K562 (cell line): ENCODE measurements at regions not wholly inside any gene's neighbourhood (a gene's known extent, or its start where the extent isn't known, plus 50 kb on each side); places are given as distances from the start of the nearest gene placed in this dataset.

Experiments used
- CTCF ChIP-seq, 3 experiments: IDR thresholded peaks in 2 of 3; conservative IDR thresholded peaks in 1 of 3; 2 replicates each; pipeline ENCODE4 v1.5.1; 2011 to 2012; ENCODE audit warnings: low read length in 3 of 3, mild to moderate bottlenecking in 3 of 3, control low read depth in 2 of 3, improper control_type of control experiment in 1 of 3, inconsistent platforms in 1 of 3, low read depth in 1 of 3, mixed read lengths in 1 of 3, moderate library complexity in 1 of 3; ENCODE audit not compliant: insufficient read depth in 2 of 3
- JUND ChIP-seq, 2 experiments: IDR thresholded peaks; 2 replicates in 1 of 2; 3 replicates in 1 of 2; pipeline ENCODE4 v1.6.1; 2011; ENCODE audit warnings: borderline replicate concordance in 2 of 2, low read depth in 2 of 2, low read length in 2 of 2, improper control_type of control experiment in 1 of 2, missing biosample characterization in 1 of 2, missing genetic modification characterization in 1 of 2, missing genetic modification reagents in 1 of 2
- MLLT1 ChIP-seq, 2 experiments: fragments of 450-650 bp; IDR thresholded peaks; 2 replicates each; pipeline ENCODE4 v1.6.1; 2016
- POLR2A ChIP-seq: fragments of 450-650 bp; conservative IDR thresholded peaks from 2 replicates; pipeline ENCODE4 v1.6.1; 2016
- SP1 ChIP-seq: sonication (generic); formaldehyde crosslinking; IDR thresholded peaks from 2 replicates; pipeline ENCODE4 v1.8.1; 2022; ENCODE audit warnings: mild to moderate bottlenecking, missing genetic modification reagents
- ZNF146 ChIP-seq: IDR thresholded peaks from one replicate; pipeline ENCODE4 v1.6.1; 2018; ENCODE audit warnings: missing compliant biosample characterization; ENCODE audit not compliant: unreplicated experiment

- no peak for TF ChIP-seq POLR2A
- no peak for TF ChIP-seq CTCF (IDR thresholded peaks at IDR 0.05 in 2 of 3, conservative IDR thresholded peaks at IDR 0.05 in 1 of 3; ENCODE audit: insufficient read depth in 2 of 3, low read depth in 1 of 3, low read length in 3 of 3)
- no peak for TF ChIP-seq JUND (IDR thresholded peaks at IDR 0.05; ENCODE audit: borderline replicate concordance, low read depth, low read length)
- TF ChIP-seq JUND (tag; IDR thresholded peaks at IDR 0.05; ENCODE audit: borderline replicate concordance, low read depth, low read length) = no peak
- TF ChIP-seq MLLT1 (IDR thresholded peaks at IDR 0.05) = no peak
- no peak for TF ChIP-seq SP1 (CRISPR knock-in tag)
- TF ChIP-seq ZNF146 = no peak
Observed at GRCh38 chr3:177836671-177837070, 639.4 kb upstream of the TBL1XR1 start.
